HCT116 (cell line): ENCODE measurements at regions not wholly inside any gene's neighbourhood (a gene's known extent, or its start where the extent isn't known, plus 50 kb on each side); places are given as distances from the start of the nearest gene placed in this dataset.

Experiments
- ATAC-seq: fragments of 200-7000 bp; cut with Tn5 transposase; 2 replicates; pipeline ENCODE4 v1.9.1; 2020; ENCODE audit warnings: mild to moderate bottlenecking, moderate library complexity
- BruUV-seq: library from RNA; stranded (reverse); fragments of 400-500 nt; replicated peaks from 2 replicates; lab custom pipeline; 2021; lab: Mats Ljungman, UMichigan
- CTCF ChIA-PET: fragments of 300-600 bp; sonication (Branson Sonifier 250); formaldehyde crosslinking; loops from one replicate; lab custom pipeline; 2021; ENCODE audit warnings: antibody characterized with exemption; lab: Charles Lee
- POLR2A ChIA-PET: fragments of 300-600, 350-600 bp; sonication (Branson Sonifier 250); formaldehyde crosslinking; loops from one replicate; lab custom pipeline; 2021; ENCODE audit warnings: antibody characterized with exemption; lab: Charles Lee
- RAD21 ChIA-PET, 2 experiments: fragments of 300-600 bp; sonication (Branson Sonifier 250); formaldehyde crosslinking; loops; one replicate each; lab custom pipeline; 2023; ENCODE audit warnings: low total read pairs in 2 of 2; ENCODE audit not compliant: uncharacterized antibody in 2 of 2, unreplicated experiment in 2 of 2, low non-redundant PET in 1 of 2; lab: Charles Lee
- DNase-seq: peaks from one replicate; pipeline ENCODE4 v3.0.0-alpha.2; 2010; ENCODE audit warnings: low read depth, low spot score
- H2AFZ ChIP-seq: fragments of 200-600 bp; shearing (Covaris generic), sonication (generic); 2 replicates; pipeline ENCODE4 v1.6.1; 2017; ENCODE audit warnings: low read depth, mixed run types, mixed read lengths, antibody characterized with exemption, low read length; ENCODE audit not compliant: poor library complexity, severe bottlenecking
- H3K27ac ChIP-seq: 2 replicates; pipeline ENCODE4 v1.5.1; 2012; ENCODE audit warnings: low read depth, low read length
- H3K27me3 ChIP-seq: fragments of 200-600 bp; sonication (generic); 2 replicates; pipeline ENCODE4 v1.6.1; 2016; ENCODE audit warnings: mixed run types, low read length, mixed read lengths; ENCODE audit not compliant: insufficient read depth
- H3K36me3 ChIP-seq, 2 experiments: fragments of 200-500 bp in 1 of 2; fragments of 200-600 bp in 1 of 2; sonication (Bioruptor generic) in 1 of 2; sonication (generic) in 1 of 2; 2 replicates each; pipeline versions ENCODE4 v1.5.1 to v1.6.1; 2014 to 2016; ENCODE audit warnings: low read length in 2 of 2, inconsistent platforms in 1 of 2, mixed read lengths in 1 of 2, mixed run types in 1 of 2; ENCODE audit not compliant: insufficient read depth in 2 of 2, control insufficient read depth in 1 of 2
- H3K4me1 ChIP-seq, 2 experiments: fragments of 200-600 bp in 1 of 2; sonication (generic) in 1 of 2; 2 replicates each; pipeline versions ENCODE4 v1.5.1 to v1.6.1; 2012 to 2017; ENCODE audit warnings: low read length in 2 of 2, inconsistent platforms in 1 of 2, mild to moderate bottlenecking in 1 of 2, mixed read lengths in 1 of 2, mixed run types in 1 of 2, moderate library complexity in 1 of 2; ENCODE audit not compliant: insufficient read depth in 2 of 2, control insufficient read depth in 1 of 2
- H3K4me2 ChIP-seq: fragments of 200-600 bp; sonication (generic); 2 replicates; pipeline ENCODE4 v1.6.1; 2017; ENCODE audit warnings: mixed run types, low read length, mixed read lengths
- H3K4me3 ChIP-seq, 2 experiments: fragments of 200-600 bp in 1 of 2; sonication (generic) in 1 of 2; replicated peaks in 1 of 2; 2 replicates each; pipeline ENCODE4 v1.5.1; 2011 to 2016; ENCODE audit warnings: low read length in 2 of 2, control low read depth in 1 of 2, low read depth in 1 of 2, mild to moderate bottlenecking in 1 of 2, mixed read lengths in 1 of 2, mixed run types in 1 of 2
- H3K79me2 ChIP-seq: fragments of 200-600 bp; sonication (generic); 2 replicates; pipeline ENCODE4 v1.6.1; 2017; ENCODE audit warnings: mild to moderate bottlenecking, mixed run types, low read length, moderate library complexity, mixed read lengths; ENCODE audit not compliant: insufficient read depth
- H3K9ac ChIP-seq: fragments of 200-600 bp; sonication (generic); 2 replicates; pipeline ENCODE4 v1.6.1; 2016; ENCODE audit warnings: low read length, mixed read lengths
- H3K9me2 ChIP-seq: fragments of 200-600 bp; sonication (generic), shearing (Covaris generic); 2 replicates; pipeline ENCODE4 v1.6.1; 2017; ENCODE audit warnings: mixed run types, mild to moderate bottlenecking, moderate library complexity; ENCODE audit not compliant: insufficient read depth
- H3K9me3 ChIP-seq, 2 experiments: fragments of 200-500 bp in 1 of 2; fragments of 200-600 bp in 1 of 2; sonication (Bioruptor generic) in 1 of 2; sonication (generic) in 1 of 2; 2 replicates each; pipeline ENCODE4 v1.6.1; 2014 to 2017; ENCODE audit warnings: low read length in 2 of 2, mixed read lengths in 2 of 2, inconsistent platforms in 1 of 2, low read depth in 1 of 2, mild to moderate bottlenecking in 1 of 2, mixed run types in 1 of 2, moderate library complexity in 1 of 2; ENCODE audit not compliant: control insufficient read depth in 1 of 2, insufficient read depth in 1 of 2
- H4K20me1 ChIP-seq: fragments of 200-600 bp; sonication (generic), shearing (Covaris generic); 2 replicates; pipeline ENCODE4 v1.6.1; 2017; ENCODE audit warnings: mixed run types, mild to moderate bottlenecking, moderate library complexity; ENCODE audit not compliant: insufficient read depth
- CEBPB ChIP-seq: IDR thresholded peaks from 2 replicates; pipeline ENCODE4 v1.6.1; 2012; ENCODE audit warnings: low read depth
- ELF1 ChIP-seq: IDR thresholded peaks from 2 replicates; pipeline ENCODE4 v1.6.1; 2012; ENCODE audit warnings: low read depth, borderline replicate concordance
- EZH2 ChIP-seq: fragments of 200-600 bp; sonication (generic); IDR thresholded peaks from 2 replicates; pipeline ENCODE4 v1.6.1; 2017; ENCODE audit warnings: antibody characterized with exemption, mixed run types
- EZH2phosphoT487 ChIP-seq: fragments of 200-600 bp; IDR thresholded peaks from 2 replicates; pipeline ENCODE4 v1.6.1; 2018; ENCODE audit warnings: antibody characterized with exemption, borderline replicate concordance
- FOSL1 ChIP-seq: IDR thresholded peaks from 2 replicates; pipeline ENCODE4 v1.6.1; 2012; ENCODE audit warnings: low read depth
- JUND ChIP-seq: IDR thresholded peaks from 2 replicates; pipeline ENCODE4 v1.6.1; 2012
- MAX ChIP-seq: IDR thresholded peaks from 2 replicates; pipeline ENCODE4 v1.6.1; 2012
- POLR2A ChIP-seq: IDR thresholded peaks from 2 replicates; pipeline ENCODE4 v1.7.0; 2011; ENCODE audit warnings: borderline replicate concordance; ENCODE audit not compliant: insufficient read depth, insufficient read length; ENCODE audit errors: extremely low read depth
- POLR2AphosphoS5 ChIP-seq: IDR thresholded peaks from 2 replicates; pipeline ENCODE4 v1.6.1; 2011; ENCODE audit warnings: mild to moderate bottlenecking, low read depth, low read length, moderate library complexity
- REST ChIP-seq: IDR thresholded peaks from 2 replicates; pipeline ENCODE4 v1.6.1; 2012; ENCODE audit warnings: low read depth
- SP1 ChIP-seq: IDR thresholded peaks from 2 replicates; pipeline ENCODE4 v1.6.1; 2012; ENCODE audit warnings: low read depth
- SRF ChIP-seq: IDR thresholded peaks from 2 replicates; pipeline ENCODE4 v1.6.1; 2012; ENCODE audit warnings: low read depth
- TCF7L2 ChIP-seq: IDR thresholded peaks from 2 replicates; pipeline ENCODE4 v1.7.0; 2011; ENCODE audit warnings: borderline replicate concordance, inconsistent platforms; ENCODE audit not compliant: insufficient read depth, insufficient read length; ENCODE audit errors: extremely low read depth
- YY1 ChIP-seq: IDR thresholded peaks from 2 replicates; pipeline ENCODE4 v1.6.1; 2011; ENCODE audit warnings: low read length, low read depth, moderate library complexity, mild to moderate bottlenecking; ENCODE audit not compliant: insufficient replicate concordance; ENCODE audit errors: extremely low read depth
- ZBTB33 ChIP-seq: IDR thresholded peaks from 2 replicates; pipeline ENCODE4 v1.6.1; 2011; ENCODE audit warnings: mild to moderate bottlenecking, low read length, moderate library complexity; ENCODE audit not compliant: insufficient replicate concordance; ENCODE audit errors: extremely low read depth
- ZFX ChIP-seq: fragments of 450-650 bp; IDR thresholded peaks from 2 replicates; pipeline ENCODE4 v1.6.1; 2017
- ZNF274 ChIP-seq: fragments of 200-500 bp; sonication (Bioruptor generic); IDR thresholded peaks from 2 replicates; pipeline ENCODE4 v1.6.1; 2014; ENCODE audit warnings: mild to moderate bottlenecking, low read depth, low read length, inconsistent platforms
- intact Hi-C: fragments of 100-400 bp; cut with micrococcal nuclease; formaldehyde crosslinking; loops from 2 replicates; pipeline ENCODE4 v1.10.0; 2022

- Histone ChIP-seq H3K27me3 (no peaks in the 10 kb centered on the region), H2AFZ (no peak overlapping the region), H4K20me1 (no peaks in the 10 kb centered on the region), H3K9ac (no peak overlapping the region), H3K9me3 (peaks cover 0 to 5% of the 10 kb centered on the region in 2 experiments; a peak in 1 of 4 replicates), H3K79me2 (no peaks in the 10 kb centered on the region), H3K4me1 (no peaks in the 10 kb centered on the region), H3K4me3 (no peak overlapping the region), H3K36me3 (no peaks in the 10 kb centered on the region), H3K9me2 (no peaks in the 10 kb centered on the region), H3K4me2 (no peak overlapping the region)
- no TSS peak for BruUV-seq
- ATAC-seq (no peak), DNase-seq (no peak)
- POLR2A ChIA-PET, result no interaction called here
- CTCF ChIA-PET, result no interaction called here
- RAD21 ChIA-PET, result no interaction called here
- TF ChIP-seq POLR2AphosphoS5, result no peak
- TF ChIP-seq, all 23 proteins: peak for 0
- no peak overlapping the region for H3K27ac ChIP-seq
- intact Hi-C loops, result no loop called here
These were observed 1345.6 kb downstream of the FSCB start for GRCh38 chr14:43161477-43161876.

GRCh38 chr14:43157661-43158060 lies 1349.4 kb downstream of the FSCB start:
- no peak for DNase-seq
- ChIA-PET POLR2A (no interaction called here), CTCF (no interaction called here), RAD21 (no interaction called here)
- no peaks in the 10 kb centered on the region for H3K27me3 ChIP-seq
- no peak overlapping the region for H3K27ac ChIP-seq
- H3K9me3 ChIP-seq, result no peaks in the 10 kb centered on the region
- H4K20me1 ChIP-seq, result no peaks in the 10 kb centered on the region
- intact Hi-C loops, result no loop called here
- no peak for ATAC-seq
- H3K9me2 ChIP-seq, result no peaks in the 10 kb centered on the region
- no peak overlapping the region for H3K4me2 ChIP-seq
- H3K4me3 ChIP-seq, result no peak overlapping the region
- no peak overlapping the region for H2AFZ ChIP-seq
- H3K79me2 ChIP-seq, result no peaks in the 10 kb centered on the region
- no peaks in the 10 kb centered on the region for H3K4me1 ChIP-seq
- H3K9ac ChIP-seq, result no peak overlapping the region
- BruUV-seq, result no TSS peak
- no peaks in the 10 kb centered on the region for H3K36me3 ChIP-seq
- no peak for TF ChIP-seq REST
- TF ChIP-seq ZNF274, result no peak
- TF ChIP-seq SRF, result no peak
- no peak for TF ChIP-seq ZFX
- TF ChIP-seq TCF7L2, result no peak
- no peak for TF ChIP-seq YY1
- no peak for TF ChIP-seq CEBPB
- no peak for TF ChIP-seq FOSL1
- TF ChIP-seq SP1, result no peak
- no peak for TF ChIP-seq MAX
- TF ChIP-seq EZH2phosphoT487, result no peak
- TF ChIP-seq JUND, result no peak
- no peak for TF ChIP-seq EZH2
- no peak for TF ChIP-seq ZBTB33
- TF ChIP-seq POLR2A, result no peak
- TF ChIP-seq ELF1, result no peak
- TF ChIP-seq POLR2AphosphoS5, result no peak
